GM12892 (cell line): ENCODE measurements at regions not wholly inside any gene's neighbourhood (a gene's known extent, or its start where the extent isn't known, plus 50 kb on each side); places are given as distances from the start of the nearest gene placed in this dataset.

ENCODE experiments used
- POLR2A ChIP-seq: IDR thresholded peaks from 2 replicates; pipeline ENCODE4 v1.6.1; 2011; ENCODE audit warnings: low read depth, low read length, control low read depth
- POLR2AphosphoS5 ChIP-seq: IDR thresholded peaks from 2 replicates; pipeline ENCODE4 v1.6.1; 2011; ENCODE audit warnings: low read depth, low read length, control low read depth
- TAF1 ChIP-seq: IDR thresholded peaks from 2 replicates; pipeline ENCODE4 v1.6.1; 2011; ENCODE audit warnings: low read depth, mild to moderate bottlenecking, control low read depth, low read length, borderline replicate concordance

- TF ChIP-seq POLR2A (no peak), POLR2AphosphoS5 (no peak), TAF1 (no peak)
Measured at GRCh38 chr21:27953340-27954045, 986.6 kb upstream of the ADAMTS5 start.
